Mucosa of descending colon (tissue), 3 donors: ENCODE measurements at regions not wholly inside any gene's neighbourhood (a gene's known extent, or its start where the extent isn't known, plus 50 kb on each side); places are given as distances from the start of the nearest gene placed in this dataset.

ENCODE experiments used
- ATAC-seq: fragments of 200-7000 bp; cut with Tn5 transposase; one replicate; pipeline ENCODE4 v1.9.1; 2020; ENCODE audit warnings: mild to moderate bottlenecking, moderate library complexity
- DNase-seq, 3 donors: peaks; one replicate each; pipeline ENCODE4 v3.0.0-alpha.2; 2020
- H3K36me3 ChIP-seq: fragments of 200-600 bp; one replicate; pipeline ENCODE4 v1.8.0; 2021; ENCODE audit warnings: low read depth, mild to moderate bottlenecking
- H3K4me1 ChIP-seq: fragments of 200-600 bp; one replicate; pipeline ENCODE4 v1.8.0; 2021; ENCODE audit warnings: low read depth, mild to moderate bottlenecking
- H3K4me3 ChIP-seq: fragments of 200-600 bp; one replicate; pipeline ENCODE4 v1.8.0; 2021; ENCODE audit warnings: mild to moderate bottlenecking
- H3K9me3 ChIP-seq: fragments of 200-600 bp; one replicate; pipeline ENCODE4 v1.8.0; 2021; ENCODE audit warnings: mild to moderate bottlenecking
- intact Hi-C, 2 donors: fragments of 100-400 bp; cut with DNase I in 1 of 2; cut with micrococcal nuclease in 1 of 2; formaldehyde crosslinking; loops; one replicate each; pipeline versions ENCODE4 v1.11.0 to v1.11.1; 2022; cut with DNase I, micrococcal nuclease
- TF ChIP-seq, protein P1 (sequence below): fragments of 200-600 bp; IDR thresholded peaks from one replicate; pipeline ENCODE4 v1.8.0; 2022; ENCODE audit warnings: antibody characterized with exemption, mild to moderate bottlenecking
- donor health status: DM: no; HTN: no; CAD: no; lungs with moderate emphysema.
- donor health status: DM: no; HTN: no; CAD: no.
- donor health status: DM: no; HTN: yes; CAD: no.

DNA sequence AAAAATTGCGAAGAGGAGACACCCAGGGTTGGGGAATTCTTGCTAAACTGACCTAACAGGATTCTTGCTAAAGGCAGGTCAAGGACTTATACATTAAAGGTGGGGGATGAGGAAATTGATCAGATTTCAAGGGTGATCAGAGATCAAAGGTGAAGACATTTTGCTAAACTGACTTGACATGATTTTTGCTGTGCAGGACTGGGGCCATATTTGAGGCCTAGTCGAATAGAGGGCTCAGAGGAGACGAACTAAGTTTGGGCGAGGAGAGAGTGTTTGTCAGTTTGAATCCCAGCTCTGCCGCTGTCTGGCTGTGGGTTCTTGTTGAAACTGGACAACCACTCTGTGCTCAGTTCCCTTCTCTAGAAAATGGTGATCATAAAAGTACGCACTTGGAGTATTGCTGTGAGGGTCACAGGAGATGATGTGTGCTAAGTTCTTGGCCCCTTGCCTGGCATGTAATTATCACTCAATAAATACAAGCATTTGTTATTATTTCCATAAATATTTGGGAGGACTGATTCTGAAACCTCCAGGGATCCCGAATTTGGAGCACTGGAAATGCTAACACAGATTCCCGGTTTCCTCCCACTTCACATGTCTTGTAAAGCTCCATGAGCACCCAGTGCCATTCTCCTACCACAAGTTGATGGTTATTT lies 364.8 kb upstream of the PROK2 start:
- no peak for ATAC-seq
- TF ChIP-seq, protein P1, sequence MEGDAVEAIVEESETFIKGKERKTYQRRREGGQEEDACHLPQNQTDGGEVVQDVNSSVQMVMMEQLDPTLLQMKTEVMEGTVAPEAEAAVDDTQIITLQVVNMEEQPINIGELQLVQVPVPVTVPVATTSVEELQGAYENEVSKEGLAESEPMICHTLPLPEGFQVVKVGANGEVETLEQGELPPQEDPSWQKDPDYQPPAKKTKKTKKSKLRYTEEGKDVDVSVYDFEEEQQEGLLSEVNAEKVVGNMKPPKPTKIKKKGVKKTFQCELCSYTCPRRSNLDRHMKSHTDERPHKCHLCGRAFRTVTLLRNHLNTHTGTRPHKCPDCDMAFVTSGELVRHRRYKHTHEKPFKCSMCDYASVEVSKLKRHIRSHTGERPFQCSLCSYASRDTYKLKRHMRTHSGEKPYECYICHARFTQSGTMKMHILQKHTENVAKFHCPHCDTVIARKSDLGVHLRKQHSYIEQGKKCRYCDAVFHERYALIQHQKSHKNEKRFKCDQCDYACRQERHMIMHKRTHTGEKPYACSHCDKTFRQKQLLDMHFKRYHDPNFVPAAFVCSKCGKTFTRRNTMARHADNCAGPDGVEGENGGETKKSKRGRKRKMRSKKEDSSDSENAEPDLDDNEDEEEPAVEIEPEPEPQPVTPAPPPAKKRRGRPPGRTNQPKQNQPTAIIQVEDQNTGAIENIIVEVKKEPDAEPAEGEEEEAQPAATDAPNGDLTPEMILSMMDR, result no peak
- intact Hi-C loops, result no loop called here
- H3K4me3 ChIP-seq, result no peak overlapping the region
- H3K9me3 ChIP-seq, result no peaks in the 10 kb centered on the region
- H3K36me3 ChIP-seq, result no peaks in the 10 kb centered on the region
- peaks cover 31% of the 10 kb centered on the region for H3K4me1 ChIP-seq
- no peak for DNase-seq

DNA sequence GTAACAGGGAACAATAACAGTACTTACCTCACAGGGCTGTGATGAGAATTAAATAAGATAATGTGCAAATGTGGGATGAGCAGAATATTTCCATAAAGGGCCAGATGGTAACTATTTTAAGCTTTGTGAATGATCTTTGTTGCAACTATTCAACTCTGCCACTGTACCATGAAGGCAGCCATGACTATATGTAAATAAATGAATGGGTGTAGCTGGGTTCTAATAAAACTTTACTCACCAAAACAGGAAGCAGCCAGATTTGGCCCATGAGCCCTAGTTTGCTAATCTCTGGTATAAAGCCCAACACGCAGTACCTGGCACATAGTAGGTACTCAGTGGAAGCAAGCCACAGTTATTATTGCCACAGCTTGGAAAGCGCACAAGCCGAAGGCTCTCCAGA lies 362.7 kb upstream of the PROK2 start:
- H3K4me3 ChIP-seq, result no peak overlapping the region
- H3K36me3 ChIP-seq, result no peaks in the 10 kb centered on the region
- H3K9me3 ChIP-seq, result no peaks in the 10 kb centered on the region
- peaks cover 22% of the 10 kb centered on the region for H3K4me1 ChIP-seq
- intact Hi-C loops, result no loop called here
- DNase-seq (no peak), ATAC-seq (no peak)
- TF ChIP-seq, protein P1, result no peak

DNA sequence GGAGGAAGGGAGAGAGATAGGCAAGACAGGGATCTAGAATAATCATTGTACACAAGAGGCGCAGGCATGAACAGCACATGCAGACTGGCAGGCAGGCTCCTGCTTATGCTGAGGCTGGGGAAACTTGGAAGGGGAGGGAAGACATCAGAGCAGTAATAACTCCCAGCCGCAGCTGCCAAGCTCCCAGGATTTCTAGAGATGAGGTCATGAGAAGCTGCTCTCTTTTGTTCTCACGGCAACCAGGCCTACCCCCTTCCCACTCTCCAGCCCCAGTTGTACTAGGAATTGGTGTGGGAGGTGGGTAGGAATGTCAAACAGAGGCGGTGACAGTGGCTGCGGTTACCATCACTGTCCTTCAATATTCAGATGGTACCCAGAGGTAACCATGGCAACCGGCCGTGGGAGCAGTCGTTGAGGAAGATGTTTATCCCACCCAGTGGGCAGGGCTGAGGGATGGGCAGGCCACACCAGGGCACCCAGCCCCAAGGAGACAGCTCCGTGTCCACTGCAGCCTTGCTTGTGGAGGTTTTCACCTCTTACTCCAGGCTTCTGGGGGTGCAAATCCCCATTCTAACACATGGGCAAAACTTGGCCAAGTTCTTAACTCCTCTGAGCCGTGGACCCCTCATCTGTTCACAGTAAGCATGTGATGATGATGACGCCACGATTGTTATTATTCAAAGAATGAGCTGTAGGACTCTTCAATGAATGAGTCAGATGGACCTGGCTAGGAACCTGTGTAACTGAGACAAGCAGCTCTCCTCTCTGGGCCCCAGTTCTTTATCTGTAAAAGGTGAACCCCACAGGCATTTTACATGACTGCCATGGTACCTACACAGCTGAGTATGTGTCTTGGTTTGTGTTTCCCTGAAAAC lies 360.8 kb upstream of the PROK2 start:
- ATAC-seq, result peak; percentile 30

DNA sequence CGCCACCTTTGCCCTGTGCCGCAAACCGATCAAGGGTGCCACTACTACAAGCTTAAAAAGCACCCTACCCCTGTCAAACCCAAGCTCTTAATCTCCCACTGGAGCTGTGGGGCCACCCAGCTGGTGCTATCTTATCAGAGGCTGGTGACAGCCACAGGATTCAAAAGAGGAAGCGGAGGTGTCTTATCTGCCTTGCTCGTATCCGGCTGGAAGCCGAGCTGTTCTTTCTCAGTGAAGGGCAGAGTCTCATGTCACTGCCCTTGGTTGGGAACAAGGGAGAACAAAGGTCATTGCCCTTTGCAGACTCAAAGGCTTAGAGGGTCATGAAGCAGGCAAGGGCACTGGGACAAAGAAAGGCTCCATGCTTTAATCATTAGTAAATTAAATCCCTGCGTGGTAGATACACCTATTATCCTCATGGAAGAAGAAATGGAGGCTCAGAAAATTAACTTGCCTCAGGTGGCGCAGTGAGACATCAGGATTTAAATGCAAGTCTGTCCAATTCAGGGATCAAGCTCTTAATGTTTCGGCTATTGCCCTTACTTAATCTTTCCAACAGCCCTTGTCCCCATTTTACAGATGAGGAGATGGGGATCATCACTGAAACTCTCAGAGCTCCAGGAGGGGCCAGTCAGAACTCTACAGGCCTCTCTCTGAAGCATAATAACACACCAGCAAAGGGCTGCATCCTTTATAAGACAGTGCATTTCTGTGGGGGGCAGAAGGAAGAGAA lies 360.0 kb upstream of the PROK2 start:
- H3K4me1 ChIP-seq, result no peaks in the 10 kb centered on the region
- ATAC-seq, result peak; percentile 61
- H3K4me3 ChIP-seq, result no peak overlapping the region
- DNase-seq, result no peak
- TF ChIP-seq, protein P1, result no peak
- no peaks in the 10 kb centered on the region for H3K9me3 ChIP-seq
- H3K36me3 ChIP-seq, result no peaks in the 10 kb centered on the region
- intact Hi-C loops, result no loop called here

More for the DNA sequence above, 360.8 kb upstream of the PROK2 start:
- TF ChIP-seq, protein P1, result no peak
- H3K4me3 ChIP-seq, result no peak overlapping the region
- peak in 1 of 3 donors; percentile 14 for DNase-seq
- peaks cover 7% of the 10 kb centered on the region for H3K4me1 ChIP-seq
- H3K9me3 ChIP-seq, result no peaks in the 10 kb centered on the region
- no peaks in the 10 kb centered on the region for H3K36me3 ChIP-seq
- intact Hi-C loops, result no loop called here

- Histone ChIP-seq H3K9me3 (no peaks in the 10 kb centered on the region), H3K4me1 (no peaks in the 10 kb centered on the region), H3K36me3 (no peaks in the 10 kb centered on the region), H3K4me3 (no peak overlapping the region)
- TF ChIP-seq, protein P1, result no peak
- DNase-seq (no peak), ATAC-seq (no peak)
- intact Hi-C loops, result no loop called here
Measured at GRCh38 chr3:72143966-72144717, 359.2 kb upstream of the PROK2 start.
